H1 (cell line): ENCODE measurements at regions not wholly inside any gene's neighbourhood (a gene's known extent, or its start where the extent isn't known, plus 50 kb on each side); places are given as distances from the start of the nearest gene placed in this dataset.

Experiments
- CTCF ChIA-PET: fragments of 300-600 bp; sonication (Branson Sonifier 250); formaldehyde crosslinking; loops from one replicate; lab custom pipeline; 2021; ENCODE audit not compliant: partially characterized antibody; lab: Charles Lee
- POLR2A ChIA-PET: fragments of 300-600 bp; sonication (Branson Sonifier 250); formaldehyde crosslinking; loops from one replicate; lab custom pipeline; 2021; ENCODE audit warnings: inconsistent platforms; ENCODE audit not compliant: partially characterized antibody; lab: Charles Lee
- DNase-seq, 2 experiments: peaks; one replicate each; pipeline versions ENCODE4 v3.0.0 to v3.0.0-alpha.2; 2010 to 2022; ENCODE audit warnings: low spot score in 2 of 2, low read depth in 1 of 2, mixed read lengths in 1 of 2
- FAIRE-seq: peaks from 2 replicates; lab custom pipeline; 2011; peaks lifted over from hg19 to GRCh38; lab: Jason Lieb, UNC
- H2AFZ ChIP-seq: 2 replicates; pipeline ENCODE4 v1.8.1; 2012; ENCODE audit warnings: low read length, inconsistent platforms
- H2AK5ac ChIP-seq: 2 replicates; pipeline ENCODE4 v1.6.1; 2013; ENCODE audit warnings: low read depth, low read length
- H2BK120ac ChIP-seq: replicated peaks from 2 replicates; pipeline ENCODE3; 2013; ENCODE audit warnings: low read depth, low read length, inconsistent platforms
- H2BK12ac ChIP-seq: 2 replicates; pipeline ENCODE4 v1.6.1; 2013; ENCODE audit warnings: low read depth, low read length
- H2BK15ac ChIP-seq: 2 replicates; pipeline ENCODE4 v1.6.1; 2013; ENCODE audit warnings: low read length
- H2BK20ac ChIP-seq: 2 replicates; pipeline ENCODE4 v1.6.1; 2013; ENCODE audit warnings: low read length
- H2BK5ac ChIP-seq: 2 replicates; pipeline ENCODE4 v1.6.1; 2013; ENCODE audit warnings: low read depth, low read length
- H3K14ac ChIP-seq: 2 replicates; pipeline ENCODE4 v1.6.1; 2013; ENCODE audit warnings: inconsistent platforms; ENCODE audit not compliant: insufficient read length
- H3K18ac ChIP-seq: 2 replicates; pipeline ENCODE4 v1.6.1; 2013; ENCODE audit warnings: low read length; ENCODE audit errors: extremely low read depth
- H3K23ac ChIP-seq: 2 replicates; pipeline ENCODE4 v1.6.1; 2013; ENCODE audit warnings: inconsistent platforms; ENCODE audit not compliant: insufficient read length
- H3K23me2 ChIP-seq: 2 replicates; pipeline ENCODE4 v1.6.1; 2013; ENCODE audit warnings: low read depth, low read length
- H3K27ac ChIP-seq: 2 replicates; pipeline ENCODE4 v1.6.1; 2011; ENCODE audit warnings: low read depth, low read length, inconsistent platforms
- H3K27me3 ChIP-seq, 4 experiments: replicated peaks in 1 of 4; 1 replicate in 1 of 4; 2 replicates in 3 of 4; pipeline versions ENCODE4 v1.6.1 to v1.8.1; 2011 to 2013; ENCODE audit warnings: low read length in 3 of 4, mild to moderate bottlenecking in 3 of 4, inconsistent platforms in 2 of 4, mixed read lengths in 2 of 4, moderate library complexity in 1 of 4; ENCODE audit not compliant: control insufficient read depth in 3 of 4, insufficient read depth in 3 of 4; ENCODE audit errors: extremely low read depth in 1 of 4
- H3K36me3 ChIP-seq, 4 experiments: 2 replicates each; pipeline versions ENCODE4 v1.6.1 to v1.8.1; 2011 to 2013; ENCODE audit warnings: mild to moderate bottlenecking in 4 of 4, low read length in 3 of 4, moderate library complexity in 2 of 4, control low read depth in 1 of 4, inconsistent platforms in 1 of 4; ENCODE audit not compliant: insufficient read depth in 4 of 4, control insufficient read depth in 2 of 4
- H3K4ac ChIP-seq: replicated peaks from 2 replicates; pipeline ENCODE3; 2013; ENCODE audit warnings: low read length, low read depth, mixed read lengths, inconsistent platforms; ENCODE audit not compliant: insufficient read length
- H3K4me1 ChIP-seq, 4 experiments: replicated peaks in 1 of 4; 1 replicate in 1 of 4; 2 replicates in 3 of 4; pipeline versions ENCODE4 v1.6.1 to v1.8.1; 2011 to 2013; ENCODE audit warnings: low read length in 3 of 4, inconsistent platforms in 2 of 4, mixed read lengths in 1 of 4; ENCODE audit not compliant: insufficient read depth in 4 of 4, control insufficient read depth in 3 of 4
- H3K4me2 ChIP-seq, 2 experiments: 2 replicates each; pipeline versions ENCODE4 v1.6.1 to v1.8.1; 2011 to 2013; ENCODE audit warnings: low read depth in 2 of 2, low read length in 2 of 2, control low read depth in 1 of 2, inconsistent platforms in 1 of 2, mild to moderate bottlenecking in 1 of 2; ENCODE audit not compliant: insufficient read depth in 1 of 2
- H3K4me3 ChIP-seq, 4 experiments: fragments of 200-600, 300-600 bp in 1 of 4; sonication (generic), shearing (Covaris generic), sonication (Bioruptor Twin) in 1 of 4; 2 replicates each; pipeline versions ENCODE4 v1.5.1 to v1.8.1; 2011 to 2016; ENCODE audit warnings: low read length in 4 of 4, low read depth in 3 of 4, control low read depth in 2 of 4, inconsistent platforms in 2 of 4, mild to moderate bottlenecking in 2 of 4, mixed read lengths in 1 of 4, moderate library complexity in 1 of 4; ENCODE audit not compliant: insufficient read depth in 2 of 4; ENCODE audit errors: extremely low read depth in 1 of 4
- H3K56ac ChIP-seq: replicated peaks from 2 replicates; pipeline ENCODE3; 2013; ENCODE audit warnings: low read depth, mild to moderate bottlenecking, mixed read lengths, low read length, inconsistent platforms; ENCODE audit not compliant: insufficient read length
- H3K79me1 ChIP-seq: 2 replicates; pipeline ENCODE4 v1.6.1; 2013; ENCODE audit warnings: low read depth, low read length, control low read depth
- H3K79me2 ChIP-seq, 2 experiments: 2 replicates each; pipeline versions ENCODE4 v1.6.1 to v1.8.1; 2012 to 2013; ENCODE audit warnings: low read length in 2 of 2, mild to moderate bottlenecking in 2 of 2, inconsistent platforms in 1 of 2; ENCODE audit not compliant: insufficient read depth in 2 of 2, control insufficient read depth in 1 of 2
- H3K9ac ChIP-seq, 4 experiments: replicated peaks in 1 of 4; 1 replicate in 1 of 4; 2 replicates in 3 of 4; pipeline versions ENCODE4 v1.6.1 to v1.8.1; 2011 to 2013; ENCODE audit warnings: low read depth in 3 of 4, low read length in 3 of 4, control low read depth in 2 of 4, mild to moderate bottlenecking in 2 of 4, moderate library complexity in 2 of 4, inconsistent platforms in 1 of 4; ENCODE audit errors: extremely low read depth in 1 of 4
- H3K9me3 ChIP-seq, 2 experiments: 2 replicates each; pipeline versions ENCODE4 v1.6.1 to v1.8.1; 2012 to 2013; ENCODE audit warnings: mild to moderate bottlenecking in 2 of 2, moderate library complexity in 2 of 2, control low read depth in 1 of 2, inconsistent platforms in 1 of 2, low read depth in 1 of 2, low read length in 1 of 2, mixed read lengths in 1 of 2; ENCODE audit not compliant: insufficient read depth in 2 of 2
- H4K20me1 ChIP-seq, 2 experiments: replicated peaks in 1 of 2; 2 replicates each; pipeline versions ENCODE3 to v1.8.1; 2011 to 2013; ENCODE audit warnings: inconsistent platforms in 2 of 2, low read length in 2 of 2, mild to moderate bottlenecking in 1 of 2; ENCODE audit not compliant: insufficient read depth in 2 of 2, control insufficient read depth in 1 of 2
- H4K5ac ChIP-seq: 2 replicates; pipeline ENCODE4 v1.6.1; 2013; ENCODE audit warnings: low read length, low read depth, mixed read lengths, inconsistent platforms; ENCODE audit not compliant: insufficient read length
- H4K8ac ChIP-seq: 2 replicates; pipeline ENCODE4 v1.8.0; 2013; ENCODE audit warnings: mild to moderate bottlenecking, moderate library complexity, low read length, inconsistent platforms; ENCODE audit not compliant: insufficient read depth; ENCODE audit errors: extremely low read depth
- H4K91ac ChIP-seq: replicated peaks from 2 replicates; pipeline ENCODE3; 2013; ENCODE audit warnings: low read length, mixed read lengths, inconsistent platforms; ENCODE audit not compliant: insufficient read length
- USF2 ChIP-seq: IDR thresholded peaks from 2 replicates; pipeline ENCODE4 v1.6.1; 2011; ENCODE audit warnings: low read length, improper control_type of control experiment
- WGBS, 2 experiments: shearing (Covaris generic) in 1 of 2; methylation state at CpG; one replicate each; pipeline versions ENCODE4 v1.1.6 to v1.1.7; 2013 to 2015; ENCODE audit warnings: low lambda C conversion rate in 2 of 2, mixed read lengths in 2 of 2, inconsistent platforms in 1 of 2, low coverage in 1 of 2, missing lambda C conversion rate in 1 of 2; ENCODE audit not compliant: insufficient replicate concordance in 2 of 2, insufficient coverage in 1 of 2, insufficient read length in 1 of 2; ENCODE audit errors: extremely low coverage in 1 of 2, missing lambda C conversion rate in 1 of 2; 5-methylcytosine and 5-hydroxymethylcytosine counted together

- Histone ChIP-seq H3K36me3 (no peaks in the 10 kb centered on the region), H3K14ac (no peak overlapping the region), H3K4ac (no peak overlapping the region), H3K9me3 (no peaks in the 10 kb centered on the region), H2AK5ac (no peak overlapping the region), H3K79me2 (no peaks in the 10 kb centered on the region), H2BK20ac (no peak overlapping the region), H4K91ac (no peak overlapping the region), H4K8ac (no peak overlapping the region), H3K4me3 (no peak overlapping the region), H3K79me1 (no peaks in the 10 kb centered on the region), H3K9ac (no peak overlapping the region), H2BK12ac (no peak overlapping the region), H3K27me3 (no peaks in the 10 kb centered on the region), H3K56ac (no peak overlapping the region), H4K5ac (no peak overlapping the region), H2BK120ac (no peak overlapping the region), H4K20me1 (no peaks in the 10 kb centered on the region), H3K23me2 (no peaks in the 10 kb centered on the region), H3K23ac (no peak overlapping the region), H3K27ac (no peak overlapping the region), H3K4me1 (no peaks in the 10 kb centered on the region), H2BK5ac (no peak overlapping the region), H2BK15ac (no peak overlapping the region), H2AFZ (no peak overlapping the region), H3K18ac (no peak overlapping the region), H3K4me2 (no peak overlapping the region)
- no peak for TF ChIP-seq USF2
- POLR2A ChIA-PET: no interaction called here
- DNase-seq (no peak), FAIRE-seq (no peak)
- CTCF ChIA-PET: no interaction called here
- 94% methylated on average over 2 of the region's 2 CpGs; no CpG with 5 or more reads in 1 of the 2 experiments for WGBS, 2 experiments
These were observed 85.5 kb upstream of the AKR1E2 start for GRCh38 chr10:4740471-4740870.
